Tongue (tissue), 1 donor: ENCODE measurements at regions not wholly inside any gene's neighbourhood (a gene's known extent, or its start where the extent isn't known, plus 50 kb on each side); places are given as distances from the start of the nearest gene placed in this dataset.
A peak's percentile ranks its signal among the peaks of the same experiment; 100 is the strongest.
"Not testable (repeated sequence)": the region's sequence is repeated elsewhere in the genome, so short reads cannot be mapped to it uniquely, and the experiment has no call there.

Source experiments
- DNase-seq: peaks from one replicate; pipeline ENCODE4 v3.0.0-alpha.2; 2015

DNA sequence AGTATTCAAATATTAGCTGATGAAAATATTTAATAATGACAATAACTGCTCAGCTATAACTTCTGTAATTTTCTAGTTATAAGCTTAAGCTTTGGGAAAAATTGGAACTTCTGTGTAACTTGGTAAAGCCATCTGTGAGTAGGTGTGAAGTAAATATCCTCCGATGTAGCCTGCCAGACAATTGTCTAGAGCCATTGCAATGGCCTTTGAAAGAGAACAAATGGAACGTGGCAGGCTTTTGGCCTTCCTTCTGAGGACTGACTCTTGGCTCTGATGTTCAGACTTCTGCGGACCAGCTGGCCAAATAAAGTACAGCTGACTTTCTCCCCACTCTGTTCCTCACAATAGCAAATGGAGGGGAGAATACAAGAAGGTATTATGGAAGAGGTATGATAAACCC, 203.4 kb upstream of the NMUR2 start:
- peak; percentile 43 for DNase-seq

DNA sequence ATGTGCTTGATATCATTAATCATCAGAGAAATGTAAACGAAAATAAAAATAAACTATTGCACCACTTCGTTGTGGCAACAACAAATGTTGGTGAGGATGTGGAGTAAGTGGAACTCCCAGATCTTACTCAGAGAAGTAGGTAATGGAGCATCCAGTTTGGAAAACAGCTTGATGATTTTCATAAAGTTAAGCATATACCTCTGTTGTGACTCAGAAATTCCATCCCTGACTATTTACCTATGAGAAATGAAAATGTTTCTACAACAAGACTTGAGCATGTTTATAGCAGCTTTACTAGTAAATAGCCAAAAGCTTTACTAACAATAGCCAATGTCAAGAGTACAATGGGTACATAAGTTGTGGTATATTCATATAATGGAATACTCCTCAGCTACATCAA, 214.7 kb upstream of the NMUR2 start:
- no peak for DNase-seq

DNA sequence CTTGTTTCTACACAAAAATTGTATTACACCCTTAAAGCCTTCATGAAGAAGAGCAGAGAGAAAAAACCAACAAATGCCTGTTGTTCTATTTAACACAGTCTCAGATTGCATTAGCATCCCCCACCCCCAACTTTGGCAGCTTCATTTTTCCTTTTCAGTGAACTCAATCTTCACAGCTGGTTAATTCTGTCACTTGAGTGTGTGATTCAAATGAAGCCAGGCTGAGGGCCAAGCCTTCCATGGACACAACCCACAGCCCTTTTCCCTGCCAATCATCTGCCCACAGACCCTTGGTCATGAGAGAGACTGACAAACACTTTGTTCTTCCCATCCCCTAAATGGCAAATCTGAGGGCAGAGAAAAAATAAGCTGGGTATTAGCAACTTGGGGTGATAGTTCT, 217.5 kb upstream of the NMUR2 start:
- peak; percentile 38 for DNase-seq

DNA sequence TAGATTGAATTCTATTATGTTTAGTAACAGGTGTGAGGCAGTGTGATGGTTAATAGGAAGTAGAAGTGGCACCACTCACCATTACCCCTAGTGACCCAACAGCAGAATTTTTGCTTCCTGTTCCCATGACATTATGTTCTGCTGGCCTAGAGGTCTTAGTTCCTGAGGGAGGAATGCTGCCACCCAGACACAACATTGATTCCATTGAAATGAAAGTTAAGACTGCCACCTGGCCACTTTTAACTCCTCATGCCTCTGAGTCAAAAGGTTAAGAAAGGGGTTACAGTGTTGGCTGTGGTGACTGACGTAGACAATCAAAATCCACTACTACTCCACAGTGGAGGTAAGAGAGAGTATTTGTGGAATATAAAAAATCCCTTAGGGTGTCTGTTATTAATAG, 218.9 kb upstream of the NMUR2 start:
- DNase-seq = no peak

DNA sequence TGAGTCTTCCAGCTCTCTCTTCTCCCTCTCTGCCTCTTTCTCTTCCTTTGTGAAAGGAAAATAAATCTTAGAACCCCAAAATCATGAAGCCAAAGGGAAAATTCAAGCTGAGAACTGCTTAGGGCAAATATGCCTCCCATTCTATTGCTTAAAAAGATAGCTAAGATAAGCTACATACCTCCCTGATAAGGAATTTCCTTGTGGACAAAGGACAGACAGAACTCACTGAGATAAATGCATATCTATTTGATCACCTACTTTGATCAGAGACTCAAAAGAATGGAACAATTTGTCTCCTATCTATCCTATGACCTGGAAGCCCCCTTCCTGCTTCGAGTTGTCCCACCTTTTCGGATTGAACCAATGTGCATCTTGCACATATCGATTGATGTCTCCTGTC, 220.6 kb upstream of the NMUR2 start:
- DNase-seq = no peak

DNA sequence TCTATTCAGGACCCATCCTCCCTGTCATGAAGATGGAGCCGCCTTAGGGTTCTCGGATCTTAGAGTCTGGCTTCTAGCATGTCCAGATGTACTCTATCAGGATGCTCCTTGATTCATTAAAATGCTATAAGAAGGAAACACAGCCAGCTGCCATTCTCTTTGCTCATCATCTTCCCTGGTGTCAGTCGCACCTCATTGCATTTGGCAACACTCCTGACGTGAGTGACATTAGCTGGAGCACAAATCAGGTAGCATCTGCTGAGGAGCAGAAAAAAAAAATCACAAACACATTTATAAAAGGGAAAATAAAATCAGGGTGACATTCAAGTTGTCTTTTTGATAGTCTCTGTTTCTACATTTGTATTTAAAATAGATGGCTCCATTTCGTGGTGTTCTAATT, 226.1 kb upstream of the NMUR2 start:
- DNase-seq = no peak

DNA sequence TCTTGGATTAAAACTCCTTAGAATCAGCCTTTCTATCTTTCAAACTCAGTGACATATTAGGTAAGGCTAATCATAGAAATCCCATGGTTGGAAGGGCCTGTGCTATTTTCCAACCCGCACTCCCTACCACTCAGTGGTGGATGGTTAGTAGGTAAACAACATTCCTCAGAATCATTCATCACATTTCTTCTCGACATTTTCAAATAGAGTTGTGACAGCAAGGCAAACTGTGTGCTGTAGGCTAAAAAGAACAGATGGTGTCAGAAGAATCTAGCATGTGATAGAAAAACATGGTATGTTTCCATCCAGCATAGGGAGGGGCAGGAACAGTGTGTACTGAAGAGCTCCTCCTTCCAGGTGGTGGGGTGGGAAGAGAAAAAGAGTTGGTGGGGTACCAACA, 227.3 kb upstream of the NMUR2 start:
- no peak for DNase-seq

DNA sequence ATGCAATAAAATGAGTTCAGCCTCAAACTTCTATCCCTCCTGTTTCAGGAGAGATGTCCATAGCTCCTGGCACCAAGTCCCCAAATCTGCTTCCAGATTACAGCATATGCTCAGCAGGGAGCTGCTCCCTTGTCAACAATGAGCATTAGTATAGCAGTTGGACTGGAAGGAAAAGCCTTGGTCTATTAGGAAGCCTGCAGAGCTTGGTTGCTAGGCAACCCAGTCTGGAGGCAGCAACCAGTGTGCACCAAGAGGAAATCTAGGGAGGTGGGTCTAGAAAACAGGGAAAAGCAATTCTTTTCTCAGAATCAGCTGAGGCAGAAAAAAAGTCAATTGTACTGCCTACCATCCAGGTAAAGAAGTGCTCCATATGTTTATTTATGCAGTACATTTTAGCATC, 229.5 kb upstream of the NMUR2 start:
- peak; percentile 41 for DNase-seq

DNA sequence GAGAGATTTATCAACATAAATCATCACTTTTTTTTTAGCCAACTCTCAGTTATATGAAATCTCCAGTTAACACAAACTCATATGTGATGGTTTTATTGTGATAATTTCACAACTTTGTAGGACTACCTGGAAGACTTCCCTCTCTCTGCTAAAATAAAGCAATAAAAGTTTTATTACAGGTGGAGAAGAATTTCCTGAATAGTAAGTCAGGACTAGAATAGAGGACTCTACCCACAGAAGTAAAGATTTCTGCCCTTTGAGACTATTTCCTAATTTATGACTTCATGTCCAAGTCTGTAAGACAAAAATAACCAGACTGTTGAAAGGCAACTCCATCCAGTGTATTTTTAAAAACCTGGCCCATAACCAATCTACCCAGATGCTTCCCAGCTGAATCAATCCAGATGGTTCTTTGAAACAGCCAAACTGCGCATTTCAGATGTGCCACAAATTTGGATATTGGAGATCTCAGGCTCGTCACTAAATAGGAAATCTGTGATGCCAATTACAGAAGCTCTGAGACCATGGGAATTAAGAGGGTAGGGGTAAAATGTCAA, 234.0 kb upstream of the NMUR2 start:
- DNase-seq = peak; percentile 67

DNA sequence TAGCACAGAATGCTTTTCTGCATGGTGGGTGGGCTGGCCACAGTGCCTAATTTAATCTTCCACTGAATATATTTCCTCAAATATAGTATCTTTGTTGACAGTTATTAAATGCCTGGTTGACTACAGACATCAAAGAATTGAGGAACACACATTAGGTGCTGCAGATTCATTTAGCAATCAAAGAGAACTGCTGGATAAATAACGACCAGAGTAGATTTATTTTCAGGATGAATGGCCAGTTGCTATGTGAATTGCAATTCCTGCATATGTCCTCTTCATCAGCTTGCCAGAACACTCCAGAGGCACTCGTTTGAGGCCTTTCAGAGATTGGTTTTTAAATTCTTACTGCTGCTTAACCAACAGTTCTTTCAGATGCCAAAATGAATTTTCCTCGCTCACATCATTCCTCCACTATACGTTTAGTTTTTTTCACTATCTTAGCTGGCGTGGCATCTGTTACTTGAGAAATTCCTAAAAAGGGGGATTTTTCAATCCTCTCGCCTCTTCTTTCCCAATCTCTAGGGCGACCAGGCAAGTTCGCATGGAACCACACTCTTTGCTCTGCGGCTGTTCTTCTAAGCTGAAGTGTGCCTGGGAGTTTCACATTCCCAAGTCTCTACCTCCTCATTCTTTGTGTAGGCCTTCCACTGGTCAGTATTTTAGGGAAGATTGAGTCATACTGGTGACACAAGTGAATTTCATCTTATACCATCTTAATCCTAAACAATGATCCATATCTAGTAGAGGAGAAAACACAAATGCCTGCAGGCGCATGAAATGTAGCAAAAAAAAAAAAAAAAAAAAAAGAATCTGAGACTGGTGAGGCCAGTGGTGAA, 237.1 kb upstream of the NMUR2 start:
- DNase-seq = no peak

DNA sequence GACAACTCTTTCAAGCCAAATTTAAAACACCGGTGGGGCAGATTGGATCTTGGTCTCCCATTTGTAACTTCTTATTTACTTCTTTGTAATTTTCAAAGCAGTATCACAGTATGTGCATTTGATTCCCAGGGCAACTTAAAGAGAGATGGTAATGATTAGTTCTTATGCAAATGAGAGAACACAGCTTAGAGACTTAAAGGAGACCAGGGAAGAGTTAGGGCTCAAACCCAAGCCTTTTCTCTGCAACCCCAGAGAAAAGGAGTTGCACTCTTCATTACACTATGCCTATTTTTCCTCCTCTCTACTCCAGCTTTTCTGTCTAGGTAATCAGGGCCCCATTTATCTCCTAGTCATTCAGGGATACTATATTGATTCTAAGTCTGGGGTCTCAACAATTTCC, 237.8 kb upstream of the NMUR2 start:
- DNase-seq = no peak

DNA sequence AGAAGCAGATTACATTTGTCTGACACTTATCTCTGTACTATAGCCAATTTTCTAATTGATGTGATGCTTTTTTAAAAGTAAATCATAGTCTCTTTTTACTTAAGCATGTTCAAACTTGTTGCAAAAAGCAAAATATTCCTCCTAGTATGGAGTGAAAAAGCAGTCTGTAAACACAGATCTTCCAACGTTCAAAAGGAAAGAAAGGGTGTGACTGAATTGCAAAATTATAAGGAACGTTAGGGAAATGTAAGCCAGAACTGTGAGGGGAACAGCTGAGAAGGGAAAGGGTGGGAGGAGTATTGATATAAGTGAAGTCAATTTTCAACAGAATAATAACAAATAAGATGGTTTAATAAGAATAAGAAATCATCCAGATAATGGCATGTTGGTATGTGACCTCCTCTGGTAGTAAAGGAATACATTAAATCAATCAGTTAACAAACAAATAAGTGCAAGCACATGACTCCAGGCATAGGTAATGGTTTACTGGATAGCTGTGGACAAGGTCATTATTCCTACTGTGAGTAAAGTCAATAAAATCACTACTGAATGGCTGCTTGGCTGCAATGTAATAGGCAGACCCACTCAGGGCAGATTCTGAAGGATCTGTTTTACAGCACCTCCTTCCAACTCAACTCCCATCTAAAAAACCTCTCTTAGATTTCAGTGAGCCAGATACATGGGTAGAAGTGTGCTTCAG, 239.1 kb upstream of the NMUR2 start:
- DNase-seq = no peak

DNA sequence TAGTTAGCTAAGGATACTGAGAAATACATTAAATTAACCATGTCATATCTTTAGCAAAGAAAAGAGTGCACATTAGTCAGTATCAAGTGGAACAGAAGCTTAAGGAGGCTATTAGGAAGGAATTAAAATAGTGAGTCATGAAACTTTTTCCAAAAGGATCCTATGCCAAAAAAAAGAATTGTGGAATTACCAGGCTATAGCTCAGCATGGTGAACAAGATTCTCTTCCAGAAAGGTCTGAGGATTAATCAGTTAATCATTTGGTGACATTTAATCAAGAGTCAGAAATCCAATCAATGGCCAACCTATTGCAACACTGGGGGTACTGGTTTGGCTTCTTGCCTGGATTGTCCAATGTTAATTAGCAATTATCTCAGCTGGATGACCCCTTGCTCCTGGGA, 244.5 kb upstream of the NMUR2 start:
- DNase-seq = no peak

DNA sequence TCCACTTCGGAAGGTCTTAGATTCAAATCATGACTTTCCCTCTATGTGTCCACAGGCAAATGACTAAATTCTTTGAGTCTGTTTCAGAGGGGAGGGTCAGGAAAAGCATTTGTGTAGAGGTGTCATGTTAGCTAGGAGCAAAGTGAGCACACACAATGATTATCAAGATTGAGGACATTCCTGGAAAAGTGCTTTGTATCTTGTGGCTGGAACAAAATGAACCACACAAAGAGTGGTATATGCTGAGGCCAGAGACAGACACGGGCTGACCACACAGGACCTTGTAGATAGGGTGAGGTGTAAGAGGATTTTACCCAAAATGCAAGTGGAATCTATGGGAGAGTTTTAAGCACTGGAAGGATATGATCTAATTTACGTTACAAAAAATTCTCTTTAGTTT, 245.3 kb upstream of the NMUR2 start:
- DNase-seq = no peak

DNA sequence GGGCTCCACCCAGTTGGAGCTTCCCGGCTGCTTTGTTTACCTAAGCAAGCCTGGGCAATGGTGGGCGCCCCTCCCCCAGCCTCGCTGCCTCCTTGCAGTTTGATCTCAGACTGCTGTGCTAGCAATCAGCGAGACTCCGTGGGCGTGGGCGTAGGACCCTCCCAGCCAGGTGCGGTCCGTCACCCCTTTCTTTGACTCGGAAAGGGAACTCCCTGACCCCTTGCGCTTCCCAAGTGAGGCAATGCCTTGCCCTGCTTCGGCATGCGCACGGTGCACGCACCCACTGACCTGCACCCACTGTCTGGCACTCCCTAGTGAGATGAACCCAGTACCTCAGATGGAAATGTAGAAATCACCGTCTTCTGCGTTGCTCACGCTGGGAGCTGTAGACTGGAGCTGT, 254.4 kb upstream of the NMUR2 start:
- not testable (repeated sequence) for DNase-seq

DNA sequence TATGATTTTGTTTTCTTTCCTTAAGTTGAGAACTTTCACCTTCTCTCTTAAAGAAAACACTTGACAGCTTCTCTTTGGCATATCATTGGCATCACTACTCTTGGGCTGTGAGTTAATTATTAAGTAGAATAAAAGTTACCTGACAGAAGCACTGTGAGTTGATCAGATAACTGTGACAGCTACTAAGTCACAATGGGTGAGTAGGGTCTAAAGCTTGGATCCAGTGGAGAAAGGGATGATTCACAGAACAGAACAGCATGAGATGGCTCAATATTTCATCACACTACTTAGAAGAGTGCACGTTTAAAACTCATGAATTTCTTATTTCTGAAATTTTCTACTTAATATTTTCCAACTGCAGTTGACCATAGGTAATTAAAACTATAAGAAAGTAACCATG, 268.5 kb upstream of the NMUR2 start:
- DNase-seq = no peak

DNA sequence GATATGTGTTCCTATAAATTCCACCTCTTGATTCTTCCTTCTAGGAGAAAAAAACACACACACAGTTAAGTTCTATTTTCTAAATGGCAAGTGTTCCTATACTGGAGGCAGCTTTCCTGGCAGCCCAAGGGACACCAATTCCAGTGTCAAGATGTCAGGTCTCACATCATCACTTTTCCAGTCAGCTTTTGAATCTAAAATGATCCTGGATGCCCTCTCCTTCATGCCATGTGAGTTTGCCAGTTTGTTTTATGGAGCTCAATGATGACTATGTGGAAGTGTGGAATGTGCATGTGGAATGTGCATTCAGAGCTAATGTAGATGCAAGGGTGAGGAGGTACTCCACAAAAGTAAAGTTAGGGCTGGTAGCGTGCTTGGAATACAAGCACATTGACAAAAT, 269.3 kb upstream of the NMUR2 start:
- DNase-seq = no peak

DNA sequence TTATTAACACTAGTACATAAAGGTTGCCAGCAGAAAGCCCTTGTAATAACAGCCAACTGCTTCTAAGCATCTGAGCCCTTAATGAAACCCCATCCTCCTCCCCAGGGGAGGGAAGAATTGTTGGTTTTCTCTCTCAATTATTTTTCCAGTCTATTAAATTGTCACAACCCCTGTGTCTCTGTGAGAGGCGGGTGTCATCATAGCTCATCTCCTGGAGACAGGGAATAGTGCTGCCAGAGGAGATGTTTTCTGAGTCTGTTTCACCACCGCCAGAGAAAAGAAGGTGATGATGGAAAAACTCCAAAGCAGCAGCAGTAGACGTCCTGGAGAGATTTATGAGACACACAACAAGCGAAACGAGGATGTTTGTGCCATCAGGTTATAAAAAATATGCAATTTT, 271.1 kb upstream of the NMUR2 start:
- DNase-seq = no peak

DNA sequence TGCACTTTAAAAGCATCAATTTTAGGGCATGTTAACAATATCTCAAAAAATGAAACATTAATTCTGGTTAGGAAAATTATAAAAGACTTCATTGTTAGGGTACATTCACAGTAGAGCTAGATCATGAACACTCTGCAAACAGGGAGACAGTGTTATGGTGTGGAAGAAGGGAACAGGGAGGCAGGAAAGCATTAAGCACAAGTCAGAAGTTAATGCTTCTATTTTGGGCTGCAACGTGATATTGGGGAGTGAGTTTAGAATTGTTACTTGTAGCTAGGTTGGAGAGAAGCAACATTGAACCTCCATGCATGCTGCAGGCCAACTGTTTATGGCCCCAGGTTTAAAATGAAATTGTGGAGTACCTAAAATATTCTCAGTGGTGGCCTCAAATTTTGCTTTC, 278.1 kb upstream of the NMUR2 start:
- no peak for DNase-seq

DNA sequence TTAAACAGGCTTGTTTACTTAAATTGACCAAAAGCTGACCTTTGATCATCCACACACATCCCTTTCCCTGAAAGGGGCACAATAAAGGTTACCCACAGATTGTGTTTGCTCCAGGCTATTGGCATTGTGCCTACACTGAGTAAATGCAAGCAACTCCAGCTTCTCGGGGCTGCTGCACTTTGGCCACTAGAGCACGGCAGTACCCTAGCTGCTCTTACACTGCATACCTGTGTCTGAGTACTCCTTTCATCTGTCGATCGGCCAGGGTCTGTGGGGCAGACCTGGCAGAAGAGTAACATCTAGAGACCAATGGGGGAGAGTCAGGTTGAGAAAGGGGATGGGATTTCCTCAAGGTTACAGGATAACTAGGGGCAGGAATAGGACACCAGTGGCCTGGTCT, 281.9 kb upstream of the NMUR2 start:
- DNase-seq = no peak

DNA sequence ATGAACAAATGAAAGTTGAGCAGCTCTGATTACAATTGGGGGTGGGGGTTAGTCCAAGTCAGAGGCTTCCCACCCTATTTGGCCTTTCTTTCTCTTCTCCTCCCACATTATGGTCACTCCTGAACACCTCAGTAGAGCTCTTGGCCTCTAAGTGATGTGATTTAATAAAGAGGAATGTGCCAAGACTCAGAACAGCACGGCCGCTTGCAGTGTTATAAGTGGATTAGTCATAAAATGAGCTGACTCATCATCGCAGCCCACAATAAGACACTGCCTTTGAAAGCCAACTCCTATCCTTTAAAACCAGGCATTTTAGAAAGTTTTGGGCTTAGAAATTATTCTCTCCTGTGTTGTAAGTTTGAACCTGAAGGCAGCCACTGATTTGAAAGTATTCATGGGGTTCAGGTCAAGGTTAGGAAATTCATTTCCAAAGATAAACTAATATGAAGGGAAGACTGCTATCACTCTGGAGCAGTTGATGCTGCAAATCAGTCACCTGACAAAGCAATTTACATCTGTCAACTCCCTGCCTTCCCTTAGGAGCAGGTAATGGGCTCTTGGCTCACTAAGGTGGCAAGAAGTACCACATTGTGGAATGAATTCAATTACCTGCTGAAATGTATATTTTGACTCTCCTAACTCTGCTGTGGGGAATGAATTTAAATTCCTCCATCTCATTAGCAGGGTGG, 283.6 kb upstream of the NMUR2 start:
- peak; percentile 8 for DNase-seq

DNA sequence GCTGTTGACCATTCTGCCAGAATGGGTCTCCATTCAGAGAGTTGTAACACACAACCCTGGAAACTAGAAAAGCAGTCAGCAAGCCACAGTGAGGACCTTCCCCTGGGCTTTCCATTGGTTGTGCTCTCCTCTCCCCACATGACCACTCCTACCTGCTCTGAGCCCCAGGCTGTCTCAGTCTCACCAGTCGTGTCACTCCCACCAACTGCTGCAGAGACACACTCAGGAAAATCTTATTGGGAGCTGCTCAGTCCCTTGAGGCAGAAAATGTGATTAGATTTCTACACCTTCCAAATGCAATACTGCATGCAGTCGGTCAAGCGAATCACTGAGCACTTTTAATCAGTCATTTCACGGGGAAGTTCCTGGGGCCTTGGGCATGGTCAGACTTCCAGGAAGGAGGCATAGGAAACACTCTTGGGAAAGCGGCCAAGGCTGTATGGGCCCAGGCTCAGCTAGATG, 284.2 kb upstream of the NMUR2 start:
- DNase-seq = no peak

DNA sequence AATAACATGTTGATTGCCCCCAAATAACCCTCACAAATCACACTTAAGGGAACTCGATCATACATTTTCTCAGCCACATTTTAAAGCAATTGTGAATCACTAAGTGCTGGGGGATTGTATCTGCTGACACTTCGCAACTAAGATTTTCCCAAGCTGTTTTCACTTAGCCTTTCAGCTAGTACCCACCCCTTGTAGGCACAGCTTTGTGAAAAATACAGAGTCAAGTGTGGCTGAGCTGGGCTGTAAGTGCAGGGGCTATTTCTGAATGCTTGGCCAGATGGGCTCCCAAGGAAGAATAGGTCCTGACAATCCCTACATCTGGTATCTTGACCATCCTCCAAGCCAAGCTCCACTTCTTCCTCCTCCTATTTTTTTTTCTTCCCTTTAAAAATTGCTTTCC, 289.2 kb upstream of the NMUR2 start:
- no peak for DNase-seq
